HepG2 (cell line): ENCODE measurements at regions not wholly inside any gene's neighbourhood (a gene's known extent, or its start where the extent isn't known, plus 50 kb on each side); places are given as distances from the start of the nearest gene placed in this dataset.

Source experiments
- DR1 ChIP-seq: sonication (generic); formaldehyde crosslinking; IDR thresholded peaks from 2 replicates; pipeline ENCODE4 v1.8.0; 2021; ENCODE audit warnings: mild to moderate bottlenecking, missing genetic modification reagents, inconsistent platforms
- KDM4B ChIP-seq: sonication (generic); formaldehyde crosslinking; IDR thresholded peaks from 2 replicates; pipeline ENCODE4 v1.4.0; 2020; ENCODE audit warnings: missing genetic modification reagents
- PLRG1 ChIP-seq: fragments of 450-650 bp; conservative IDR thresholded peaks from 2 replicates; pipeline ENCODE4 v1.6.1; 2016
- SYNCRIP ChIP-seq: fragments of 200-400 bp; formaldehyde crosslinking; IDR thresholded peaks from 2 replicates; pipeline ENCODE4 v1.6.1; 2018; ENCODE audit warnings: mild to moderate bottlenecking, low read depth, low read length; ENCODE audit not compliant: insufficient read depth
- YEATS4 ChIP-seq: sonication (generic); formaldehyde crosslinking; IDR thresholded peaks from 2 replicates; pipeline ENCODE4 v1.4.0; 2020; ENCODE audit warnings: missing genetic modification reagents, borderline replicate concordance
- ZBTB40 ChIP-seq, 2 experiments: fragments of 450-650 bp in 1 of 2; sonication (generic) in 1 of 2; formaldehyde crosslinking in 1 of 2; IDR thresholded peaks; 2 replicates each; pipeline versions ENCODE4 v1.6.1 to v1.8.0; 2016 to 2022; ENCODE audit warnings: antibody characterized with exemption in 1 of 2, mild to moderate bottlenecking in 1 of 2, missing genetic modification reagents in 1 of 2
- ZFAT ChIP-seq: sonication (generic); formaldehyde crosslinking; conservative IDR thresholded peaks from 2 replicates; pipeline ENCODE4 v1.8.1; 2023; ENCODE audit warnings: missing genetic modification reagents, inconsistent platforms
- ZNF615 ChIP-seq: sonication (generic); formaldehyde crosslinking; IDR thresholded peaks from 2 replicates; pipeline ENCODE4 v1.5.0; 2020; ENCODE audit warnings: mild to moderate bottlenecking, missing genetic modification reagents, borderline replicate concordance

- TF ChIP-seq ZBTB40 (IDR thresholded peaks at IDR 0.05), result no peak
- TF ChIP-seq ZBTB40 (CRISPR knock-in tag; IDR thresholded peaks at IDR 0.05), result no peak
- no peak for TF ChIP-seq DR1
- no peak for TF ChIP-seq KDM4B
- TF ChIP-seq SYNCRIP, result no peak
- no peak for TF ChIP-seq ZFAT
- TF ChIP-seq YEATS4, result no peak
- TF ChIP-seq PLRG1, result no peak
- no peak for TF ChIP-seq ZNF615 (CRISPR knock-in tag)
Observed at GRCh38 chr12:84802161-84802560, 110.4 kb downstream of the SLC6A15 start (continued).
